NCI-H1092 treated with DMSO at 0.1 percent for 48 hours (cell line): ENCODE measurements at regions not wholly inside any gene's neighbourhood (a gene's known extent, or its start where the extent isn't known, plus 50 kb on each side); places are given as distances from the start of the nearest gene placed in this dataset.

Source experiments
- DNase-seq: peaks from one replicate; lab custom pipeline; 2025; lab: John Stamatoyannopoulos, UW

- no peak for DNase-seq
Measured at GRCh38 chr6:170031684-170032121, 259.2 kb downstream of the DLL1 start.

- peak; percentile 96 for DNase-seq
Measured at GRCh38 chr6:170030821-170031471, 259.9 kb downstream of the DLL1 start.

- DNase-seq = no peak
Measured at GRCh38 chr6:170030284-170030815, 260.5 kb downstream of the DLL1 start.

- no peak for DNase-seq
Measured at GRCh38 chr6:170029416-170030283, 261.2 kb downstream of the DLL1 start.

GRCh38 chr6:170028629-170029345, 262.1 kb downstream of the DLL1 start:
- no peak for DNase-seq

- no peak for DNase-seq
Measured at GRCh38 chr6:170027647-170028043, 263.2 kb downstream of the DLL1 start.

GRCh38 chr6:170026751-170027646, 263.9 kb downstream of the DLL1 start:
- no peak for DNase-seq

- DNase-seq = peak; percentile 68
Measured at GRCh38 chr6:170025935-170026750, 264.7 kb downstream of the DLL1 start.

- peak; percentile 99 for DNase-seq
Measured at GRCh38 chr6:170025341-170025911, 265.5 kb downstream of the DLL1 start.

- peak; percentile 99 for DNase-seq
Measured at GRCh38 chr6:170024940-170025339, 265.9 kb downstream of the DLL1 start.

- no peak for DNase-seq
Measured at GRCh38 chr6:170023620-170024521, 267.0 kb downstream of the DLL1 start.

GRCh38 chr6:170022827-170023619, 267.9 kb downstream of the DLL1 start:
- DNase-seq = no peak

- no peak for DNase-seq
Measured at GRCh38 chr6:170022291-170022722, 268.6 kb downstream of the DLL1 start.

- DNase-seq = no peak
Measured at GRCh38 chr6:170021579-170021978, 269.3 kb downstream of the DLL1 start.

- DNase-seq = no peak
Measured at GRCh38 chr6:170019818-170020583, 268.6 kb downstream of the ERMARD start.

GRCh38 chr6:170018936-170019817, 267.8 kb downstream of the ERMARD start:
- DNase-seq = no peak
